K562 (cell line): ENCODE measurements at regions not wholly inside any gene's neighbourhood (a gene's known extent, or its start where the extent isn't known, plus 50 kb on each side); places are given as distances from the start of the nearest gene placed in this dataset.

ENCODE experiments used
- ATAC-seq: fragments of 200-7000 bp; cut with Tn5 transposase; 3 replicates; pipeline ENCODE4 v1.9.1; 2020; ENCODE audit warnings: moderate library complexity
- BruUV-seq: library from RNA; stranded (reverse); fragments of 400-500 nt; replicated peaks from 2 replicates; lab custom pipeline; 2021; lab: Mats Ljungman, UMichigan
- CTCF ChIA-PET: fragments of 300-600 bp; formaldehyde crosslinking; extraction: SDS; loops from one replicate; lab custom pipeline; 2021; ENCODE audit warnings: low intra/inter-chr PET ratio; lab: Yijun Ruan, JAX
- POLR2A ChIA-PET: fragments of 300-600, 350-650 bp; sonication (Branson Sonifier 250); formaldehyde crosslinking; extraction: SDS; loops from one replicate; lab custom pipeline; 2021; ENCODE audit warnings: antibody characterized with exemption, inconsistent platforms; lab: Yijun Ruan, JAX
- DNase-seq, 4 experiments: peaks; one replicate each; pipeline versions ENCODE4 v3.0.0 to v3.0.0-alpha.2; 2011 to 2018; ENCODE audit warnings: low spot score in 3 of 4, mixed read lengths in 3 of 4; ENCODE audit errors: extremely low read depth in 1 of 4
- FAIRE-seq: peaks from 2 replicates; lab custom pipeline; 2011; peaks lifted over from hg19 to GRCh38; lab: Jason Lieb, UNC
- H2AFZ ChIP-seq: 2 replicates; pipeline ENCODE4 v1.6.0; 2011; ENCODE audit warnings: low read depth, low read length, control low read depth, inconsistent platforms
- H3K27ac ChIP-seq: fragments of 200-600 bp; 3 replicates; pipeline ENCODE4 v1.8.0; 2011; ENCODE audit warnings: low read depth, mild to moderate bottlenecking, control low read depth, inconsistent platforms, low read length, moderate library complexity, mixed read lengths; ENCODE audit errors: extremely low read depth
- H3K27me3 ChIP-seq, 2 experiments: fragments of 300-600 bp in 1 of 2; 2 replicates in 1 of 2; 3 replicates in 1 of 2; pipeline versions ENCODE4 v1.6.0 to v1.8.0; 2011; ENCODE audit warnings: inconsistent platforms in 2 of 2, low read length in 2 of 2, mild to moderate bottlenecking in 1 of 2, mixed read lengths in 1 of 2, moderate library complexity in 1 of 2; ENCODE audit not compliant: control insufficient read depth in 2 of 2, insufficient read depth in 2 of 2
- H3K36me3 ChIP-seq: fragments of 300-600 bp; 3 replicates; pipeline ENCODE4 v1.8.0; 2011; ENCODE audit warnings: mild to moderate bottlenecking, low read length, inconsistent platforms; ENCODE audit not compliant: control insufficient read depth, insufficient read depth
- H3K4me1 ChIP-seq, 2 experiments: fragments of 200-600 bp in 1 of 2; replicated peaks in 1 of 2; 2 replicates in 1 of 2; 3 replicates in 1 of 2; pipeline versions ENCODE4 v1.5.1 to v1.8.0; 2011; ENCODE audit warnings: inconsistent platforms in 2 of 2, low read length in 2 of 2, mild to moderate bottlenecking in 1 of 2, mixed read lengths in 1 of 2, moderate library complexity in 1 of 2; ENCODE audit not compliant: control insufficient read depth in 2 of 2, insufficient read depth in 2 of 2
- H3K4me2 ChIP-seq: 2 replicates; pipeline ENCODE4 v1.6.1; 2011; ENCODE audit warnings: low read length, control low read depth, inconsistent platforms, mixed read lengths; ENCODE audit not compliant: insufficient read depth
- H3K4me3 ChIP-seq: fragments of 200-600 bp; sonication (generic), shearing (Covaris generic); 2 replicates; pipeline ENCODE4 v1.5.1; 2016; ENCODE audit warnings: control low read depth, inconsistent platforms
- H3K79me2 ChIP-seq: fragments of 200-600 bp; 3 replicates; pipeline ENCODE4 v1.8.0; 2011; ENCODE audit warnings: low read length, inconsistent platforms; ENCODE audit not compliant: control insufficient read depth, insufficient read depth
- H3K9ac ChIP-seq, 2 experiments: 2 replicates each; pipeline versions ENCODE4 v1.6.0 to v1.6.1; 2011; ENCODE audit warnings: low read depth in 2 of 2, low read length in 2 of 2, control low read depth in 1 of 2, inconsistent platforms in 1 of 2, mild to moderate bottlenecking in 1 of 2, mixed read lengths in 1 of 2; ENCODE audit not compliant: insufficient read depth in 1 of 2
- H3K9me1 ChIP-seq: one replicate; pipeline ENCODE4 v1.6.0; 2011; ENCODE audit warnings: inconsistent platforms, mild to moderate bottlenecking, low read length, moderate library complexity; ENCODE audit not compliant: control insufficient read depth, insufficient read depth
- H3K9me3 ChIP-seq: replicated peaks from 2 replicates; pipeline ENCODE4 v1.5.1; 2011; ENCODE audit warnings: low read depth, low read length, inconsistent platforms; ENCODE audit not compliant: control insufficient read depth, insufficient read depth
- H4K20me1 ChIP-seq: replicated peaks from 2 replicates; pipeline ENCODE4 v1.6.1; 2011; ENCODE audit warnings: low read length, inconsistent platforms, mixed read lengths; ENCODE audit not compliant: control insufficient read depth, insufficient read depth
- ARID4B ChIP-seq: sonication (generic); formaldehyde crosslinking; IDR thresholded peaks from 2 replicates; pipeline ENCODE4 v1.8.0; 2022; ENCODE audit warnings: mild to moderate bottlenecking, missing genetic modification reagents
- ELF4 ChIP-seq: fragments of 450-650 bp; formaldehyde crosslinking; IDR thresholded peaks from 2 replicates; pipeline ENCODE4 v1.4.0; 2022; ENCODE audit warnings: missing genetic modification characterization
- HMG20B ChIP-seq: fragments of 250-450 bp; sonication (Bioruptor Pico); IDR thresholded peaks from 2 replicates; pipeline ENCODE4 v1.5.0; 2021; ENCODE audit warnings: mild to moderate bottlenecking
- MTA1 ChIP-seq: fragments of 450-650 bp; IDR thresholded peaks from 2 replicates; pipeline ENCODE4 v1.6.1; 2017; ENCODE audit warnings: borderline replicate concordance
- SRF ChIP-seq, 2 experiments: fragments of 250-450, 450-650 bp in 1 of 2; sonication (Bioruptor Pico) in 1 of 2; sonication (generic) in 1 of 2; formaldehyde crosslinking; IDR thresholded peaks; 2 replicates each; pipeline versions ENCODE4 v1.5.0 to v1.5.1; 2020 to 2022; ENCODE audit warnings: mild to moderate bottlenecking in 1 of 2, missing genetic modification reagents in 1 of 2
- TSC22D4 ChIP-seq: fragments of 450-650 bp; IDR thresholded peaks from 2 replicates; pipeline ENCODE4 v1.6.1; 2016; ENCODE audit warnings: missing genetic modification characterization, missing biosample characterization, control low read depth
- ZNF79 ChIP-seq: fragments of 250-450 bp; sonication (Bioruptor Pico); IDR thresholded peaks from 2 replicates; pipeline ENCODE4 v1.4.0; 2020; ENCODE audit warnings: low read depth, mild to moderate bottlenecking, moderate library complexity
- WGBS: fragments of 100-300 bp; shearing (Covaris generic); methylation state at CpG from one replicate; pipeline ENCODE4 v1.1.6; 2016; ENCODE audit warnings: low coverage, mixed read lengths; ENCODE audit not compliant: insufficient coverage; ENCODE audit errors: missing lambda C conversion rate; 5-methylcytosine and 5-hydroxymethylcytosine counted together
- in situ Hi-C: fragments of 300-500 bp; cut with MboI; formaldehyde crosslinking; loops from 4 replicates; pipeline ENCODE4 v1.15.0; 2018; ENCODE audit warnings: inconsistent platforms, mixed read lengths
- intact Hi-C: fragments of 100-400 bp; cut with micrococcal nuclease; formaldehyde crosslinking; loops from 2 replicates; pipeline ENCODE4 v1.14.2; 2022

- Histone ChIP-seq H3K9ac (no peak overlapping the region), H3K36me3 (no peaks in the 10 kb centered on the region), H3K9me3 (no peaks in the 10 kb centered on the region)
- 0% methylated on average over 3 of the region's 3 CpGs for WGBS
- TF ChIP-seq MTA1 (no peak), SRF (CRISPR knock-in tag; IDR thresholded peaks at IDR 0.05) (no peak), ARID4B (CRISPR knock-in tag) (no peak), ELF4 (CRISPR knock-in tag) (no peak), HMG20B (no peak), ZNF79 (no peak), TSC22D4 (tag) (no peak)
- TF ChIP-seq, all 486 proteins: peak for 0
- no peak overlapping the region for H3K4me2 ChIP-seq
- H3K79me2 ChIP-seq = no peaks in the 10 kb centered on the region
- in situ Hi-C loops (no loop called here), intact Hi-C loops (no loop called here)
- POLR2A ChIA-PET = no interaction called here
- H2AFZ ChIP-seq = no peak overlapping the region
- H3K4me1 ChIP-seq = no peaks in the 10 kb centered on the region
- H4K20me1 ChIP-seq = no peaks in the 10 kb centered on the region
- H3K27ac ChIP-seq = no peak overlapping the region
- no peak for DNase-seq
- BruUV-seq = no TSS peak
- no peak overlapping the region for H3K4me3 ChIP-seq
- no peak for FAIRE-seq
- ATAC-seq = no peak
- no peaks in the 10 kb centered on the region; a peak in 1 of 5 replicates for H3K27me3 ChIP-seq
- H3K9me1 ChIP-seq = no peaks in the 10 kb centered on the region
- CTCF ChIA-PET = no interaction called here
These were observed 97.6 kb downstream of the C1D start for GRCh38 chr2:67965246-67965645.
